ENCODE measurements at regions not wholly inside any gene's neighbourhood (a gene's known extent, or its start where the extent isn't known, plus 50 kb on each side); places are given as distances from the start of the nearest gene placed in this dataset.

DNA sequence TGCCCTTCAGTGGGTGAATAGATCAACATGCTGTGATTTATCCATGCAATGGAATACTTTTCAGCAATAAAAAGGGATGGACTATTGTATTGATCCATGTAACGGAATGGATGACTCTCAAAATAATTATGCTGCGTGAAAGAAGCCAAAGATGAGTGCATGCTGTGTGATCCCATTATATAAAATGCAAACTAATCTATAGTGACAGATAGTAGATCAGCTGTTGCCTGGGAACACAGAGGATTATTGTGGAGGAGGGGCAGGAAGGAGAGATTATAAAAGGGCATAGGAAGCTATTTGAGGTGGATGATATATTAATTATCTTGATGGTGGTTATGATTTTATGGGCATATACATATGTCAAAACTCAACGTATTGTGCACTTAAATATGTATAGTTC is 55.5 kb upstream of the ADAM23 start:
- TF ChIP-seq, protein P1, sequence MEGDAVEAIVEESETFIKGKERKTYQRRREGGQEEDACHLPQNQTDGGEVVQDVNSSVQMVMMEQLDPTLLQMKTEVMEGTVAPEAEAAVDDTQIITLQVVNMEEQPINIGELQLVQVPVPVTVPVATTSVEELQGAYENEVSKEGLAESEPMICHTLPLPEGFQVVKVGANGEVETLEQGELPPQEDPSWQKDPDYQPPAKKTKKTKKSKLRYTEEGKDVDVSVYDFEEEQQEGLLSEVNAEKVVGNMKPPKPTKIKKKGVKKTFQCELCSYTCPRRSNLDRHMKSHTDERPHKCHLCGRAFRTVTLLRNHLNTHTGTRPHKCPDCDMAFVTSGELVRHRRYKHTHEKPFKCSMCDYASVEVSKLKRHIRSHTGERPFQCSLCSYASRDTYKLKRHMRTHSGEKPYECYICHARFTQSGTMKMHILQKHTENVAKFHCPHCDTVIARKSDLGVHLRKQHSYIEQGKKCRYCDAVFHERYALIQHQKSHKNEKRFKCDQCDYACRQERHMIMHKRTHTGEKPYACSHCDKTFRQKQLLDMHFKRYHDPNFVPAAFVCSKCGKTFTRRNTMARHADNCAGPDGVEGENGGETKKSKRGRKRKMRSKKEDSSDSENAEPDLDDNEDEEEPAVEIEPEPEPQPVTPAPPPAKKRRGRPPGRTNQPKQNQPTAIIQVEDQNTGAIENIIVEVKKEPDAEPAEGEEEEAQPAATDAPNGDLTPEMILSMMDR (IDR thresholded peaks at IDR 0.05): no peak
- no peak for TF ChIP-seq POLR2A (IDR thresholded peaks at IDR 0.05)
